Liver (tissue), 8 donors: ENCODE measurements at regions not wholly inside any gene's neighbourhood (a gene's known extent, or its start where the extent isn't known, plus 50 kb on each side); places are given as distances from the start of the nearest gene placed in this dataset.

ENCODE experiments used
- DNase-seq: peaks from one replicate; pipeline ENCODE4 v3.0.0-alpha.2; 2017; ENCODE audit warnings: low spot score
- H3K27ac ChIP-seq, 2 donors: one replicate each; pipeline ENCODE4 v1.7.0; 2013; ENCODE audit warnings: inconsistent platforms in 2 of 2, low read length in 2 of 2, control low read depth in 1 of 2, low read depth in 1 of 2, mild to moderate bottlenecking in 1 of 2
- H3K27me3 ChIP-seq, 4 donors: one replicate each; pipeline versions ENCODE4 v1.6.1 to v1.7.0; 2013; ENCODE audit warnings: low read length in 3 of 4, inconsistent platforms in 1 of 4, mild to moderate bottlenecking in 1 of 4, moderate library complexity in 1 of 4; ENCODE audit not compliant: control insufficient read depth in 4 of 4, insufficient read depth in 4 of 4
- H3K36me3 ChIP-seq, 4 donors: one replicate each; pipeline versions ENCODE4 v1.6.1 to v1.7.0; 2013; ENCODE audit warnings: low read length in 3 of 4, mild to moderate bottlenecking in 3 of 4, low read depth in 1 of 4, moderate library complexity in 1 of 4; ENCODE audit not compliant: control insufficient read depth in 4 of 4, insufficient read depth in 3 of 4
- H3K4me1 ChIP-seq, 4 donors: one replicate each; pipeline versions ENCODE4 v1.6.1 to v1.7.0; 2013; ENCODE audit warnings: low read length in 3 of 4, mild to moderate bottlenecking in 3 of 4, moderate library complexity in 1 of 4; ENCODE audit not compliant: control insufficient read depth in 4 of 4, insufficient read depth in 4 of 4
- H3K4me3 ChIP-seq, 3 donors: one replicate each; pipeline versions ENCODE4 v1.6.1 to v1.7.0; 2013; ENCODE audit warnings: low read length in 3 of 3, control low read depth in 1 of 3, low read depth in 1 of 3, mild to moderate bottlenecking in 1 of 3
- H3K9ac ChIP-seq, 2 donors: one replicate each; pipeline ENCODE4 v1.7.0; 2013; ENCODE audit warnings: low read length in 2 of 2, mild to moderate bottlenecking in 2 of 2, moderate library complexity in 2 of 2, control low read depth in 1 of 2, low read depth in 1 of 2
- H3K9me3 ChIP-seq, 4 donors: one replicate each; pipeline versions ENCODE4 v1.6.1 to v1.7.0; 2013; ENCODE audit warnings: low read length in 3 of 4; ENCODE audit not compliant: control insufficient read depth in 4 of 4
- ATF3 ChIP-seq: IDR thresholded peaks from 2 replicates; pipeline ENCODE4 v1.6.1; 2016; ENCODE audit warnings: antibody characterized with exemption
- CTCF ChIP-seq: fragments of 150-350 bp; IDR thresholded peaks from 2 replicates; pipeline ENCODE4 v1.5.1; 2017; ENCODE audit warnings: improper control_type of control experiment, low read depth, low read length; ENCODE audit not compliant: missing input control
- EGR1 ChIP-seq, 2 donors: IDR thresholded peaks; 2 replicates each; pipeline ENCODE4 v1.6.1; 2016 to 2018; ENCODE audit warnings: antibody characterized with exemption in 2 of 2, low read depth in 2 of 2
- FOXA1 ChIP-seq: IDR thresholded peaks from 2 replicates; pipeline ENCODE4 v1.6.1; 2016; ENCODE audit warnings: antibody characterized with exemption
- FOXA2 ChIP-seq: IDR thresholded peaks from 2 replicates; pipeline ENCODE4 v1.6.1; 2016; ENCODE audit warnings: antibody characterized with exemption
- GABPA ChIP-seq, 2 donors: IDR thresholded peaks in 1 of 2; conservative IDR thresholded peaks in 1 of 2; 2 replicates each; pipeline ENCODE4 v1.6.1; 2016; ENCODE audit warnings: antibody characterized with exemption in 2 of 2, mild to moderate bottlenecking in 1 of 2, moderate library complexity in 1 of 2
- HNF4A ChIP-seq, 2 donors: conservative IDR thresholded peaks; 2 replicates each; pipeline ENCODE4 v1.6.1; 2016; ENCODE audit warnings: antibody characterized with exemption in 2 of 2, mild to moderate bottlenecking in 2 of 2
- HNF4G ChIP-seq: IDR thresholded peaks from 2 replicates; pipeline ENCODE4 v1.6.1; 2016; ENCODE audit warnings: antibody characterized with exemption
- RAD21 ChIP-seq, 2 donors: IDR thresholded peaks; 2 replicates each; pipeline ENCODE4 v1.6.1; 2016; ENCODE audit warnings: antibody characterized with exemption in 2 of 2, mild to moderate bottlenecking in 2 of 2
- REST ChIP-seq: IDR thresholded peaks from 2 replicates; pipeline ENCODE4 v1.6.1; 2016; ENCODE audit warnings: antibody characterized with exemption, mild to moderate bottlenecking
- RXRA ChIP-seq, 2 donors: IDR thresholded peaks; 2 replicates each; pipeline ENCODE4 v1.6.1; 2017 to 2018; ENCODE audit warnings: antibody characterized with exemption in 2 of 2, mild to moderate bottlenecking in 1 of 2
- SP1 ChIP-seq: IDR thresholded peaks from 2 replicates; pipeline ENCODE4 v1.6.1; 2018; ENCODE audit warnings: antibody characterized with exemption, mild to moderate bottlenecking
- TAF1 ChIP-seq: conservative IDR thresholded peaks from 2 replicates; pipeline ENCODE4 v1.6.1; 2016; ENCODE audit warnings: antibody characterized with exemption, mild to moderate bottlenecking
- YY1 ChIP-seq: IDR thresholded peaks from 2 replicates; pipeline ENCODE4 v1.6.1; 2016; ENCODE audit warnings: antibody characterized with exemption, mild to moderate bottlenecking
- WGBS: extraction: QIAGEN DNeasy Blood & Tissue Kit; methylation state at CpG from one replicate; pipeline ENCODE4 v1.1.7; 2013; 5-methylcytosine and 5-hydroxymethylcytosine counted together
- donor health status: healthy.
- donor health status: healthy.
- donor health status: healthy.
- donor health status: healthy.
- donor health status: healthy.

GRCh38 chr4:186948361-186949242 is 224.9 kb upstream of the FAT1 start:
- TF ChIP-seq HNF4G = no peak
- TF ChIP-seq RAD21 (IDR thresholded peaks at IDR 0.05) = peak in 1 of 2 donors; percentile 30
- whole genome bisulfite sequencing = 67% methylated on average over 14 of the region's 14 CpGs
- H3K27me3 ChIP-seq = no peaks in the 10 kb centered on the region
- H3K4me3 ChIP-seq = no peak overlapping the region
- DNase-seq = no peak
- peaks cover 0 to 27% (median 20%) of the 10 kb centered on the region in 4 donors for H3K4me1 ChIP-seq
- no peak overlapping the region for H3K9ac ChIP-seq
- no peaks in the 10 kb centered on the region for H3K36me3 ChIP-seq
- H3K9me3 ChIP-seq = no peaks in the 10 kb centered on the region
- no peak overlapping the region for H3K27ac ChIP-seq

GRCh38 chr4:186949847-186950246 is 226.2 kb upstream of the FAT1 start:
- Histone ChIP-seq H3K27ac (no peak overlapping the region), H3K36me3 (no peaks in the 10 kb centered on the region), H3K4me1 (peaks cover 0 to 27% (median 20%) of the 10 kb centered on the region in 4 donors), H3K9me3 (no peaks in the 10 kb centered on the region), H3K9ac (no peak overlapping the region), H3K27me3 (no peaks in the 10 kb centered on the region), H3K4me3 (no peak overlapping the region)
- DNase-seq = no peak
- WGBS = 79% methylated on average over 6 of the region's 6 CpGs
- TF ChIP-seq ATF3 (no peak), FOXA1 (no peak), RXRA (IDR thresholded peaks at IDR 0.05) (no peak), HNF4G (no peak), HNF4A (conservative IDR thresholded peaks at IDR 0.05) (no peak), GABPA (IDR thresholded peaks at IDR 0.05 in 1 of 2, conservative IDR thresholded peaks at IDR 0.05 in 1 of 2) (no peak), FOXA2 (no peak), CTCF (no peak), YY1 (no peak), REST (no peak), TAF1 (no peak), EGR1 (IDR thresholded peaks at IDR 0.05; ENCODE audit: low read depth in 2 of 2) (no peak), SP1 (no peak)
